ENCODE measurements at regions not wholly inside any gene's neighbourhood (a gene's known extent, or its start where the extent isn't known, plus 50 kb on each side); places are given as distances from the start of the nearest gene placed in this dataset.

GRCh38 chr17:34874478-34874877, 86.8 kb downstream of the CCT6B start:
- Histone ChIP-seq H2AFZ (ENCODE audit: low read length) (no peak overlapping the region), H3K36me3 (replicated peaks in 1 of 2; ENCODE audit: control insufficient read depth in 1 of 2, insufficient read depth in 2 of 2, low read length in 2 of 2) (no peaks in the 10 kb centered on the region), H3K27ac (ENCODE audit: extremely low read length, insufficient read depth, low read length) (no peak overlapping the region), H3K9me3 (ENCODE audit: low read length) (no peaks in the 10 kb centered on the region), H4K20me1 (ENCODE audit: insufficient read depth, low read length) (no peaks in the 10 kb centered on the region), H3K9ac (ENCODE audit: insufficient read depth, low read depth, low read length) (no peak overlapping the region), H3K4me3 (replicated peaks in 1 of 3; ENCODE audit: insufficient read depth in 1 of 3, low read depth in 2 of 3, low read length in 3 of 3) (no peak overlapping the region), H3K4me1 (ENCODE audit: insufficient read depth, low read length) (no peaks in the 10 kb centered on the region), H3K27me3 (ENCODE audit: control insufficient read depth in 1 of 2, insufficient read depth in 2 of 2, low read length in 2 of 2) (no peaks in the 10 kb centered on the region), H3K4me2 (ENCODE audit: low read depth, low read length) (no peak overlapping the region), H3K79me2 (ENCODE audit: insufficient read depth, low read length) (no peaks in the 10 kb centered on the region)
- 0% methylated on average over 1 of the region's 1 CpG for WGBS (ENCODE audit: low lambda C conversion rate)
- in situ Hi-C loops (cut with HindIII; ENCODE audit: extremely low pct_ligation_motif_present, low pct_unique_long_range_greater_than_20kb) (no loop called here), intact Hi-C loops (cut with micrococcal nuclease; ENCODE audit: unreplicated experiment) (no loop called here)
- BruUV-seq (replicated peaks), result no TSS peak
- FAIRE-seq, result no peak
- peak; percentile 98 to 99 for TF ChIP-seq MAFK (conservative IDR thresholded peaks at IDR 0.05 in 1 of 2, IDR thresholded peaks at IDR 0.05 in 1 of 2; ENCODE audit: low read length in 2 of 2)
- TF ChIP-seq ZNF550 (CRISPR knock-in tag; IDR thresholded peaks at IDR 0.05; ENCODE audit: borderline replicate concordance), result no peak
- TF ChIP-seq MAFF (IDR thresholded peaks at IDR 0.05; ENCODE audit: low read depth, low read length), result peak; percentile 99
- TF ChIP-seq ZBTB8A (CRISPR knock-in tag; IDR thresholded peaks at IDR 0.05; ENCODE audit: borderline replicate concordance, low read depth), result no peak
- no peak for TF ChIP-seq ZNF83 (CRISPR knock-in tag; IDR thresholded peaks at IDR 0.05; ENCODE audit: borderline replicate concordance)
- peak; percentile 39; the same call in 1 of the 2 replicates for TF ChIP-seq MAFG (CRISPR knock-in tag; IDR thresholded peaks at IDR 0.05)
- CTCF ChIA-PET (ENCODE audit: low intra/inter-chr PET ratio, low total read pairs), result no interaction called here
- DNase-seq (ENCODE audit: low spot score), result no peak
- ATAC-seq, result no peak
- POLR2A ChIA-PET, result no interaction called here

GRCh38 chr17:34872640-34873039, 88.6 kb downstream of the CCT6B start:
- ChIA-PET POLR2A (no interaction called here), CTCF (ENCODE audit: low intra/inter-chr PET ratio, low total read pairs) (no interaction called here)
- H3K4me1 ChIP-seq (ENCODE audit: insufficient read depth, low read length), result no peaks in the 10 kb centered on the region
- no peak overlapping the region for H3K4me3 ChIP-seq (replicated peaks in 1 of 3; ENCODE audit: insufficient read depth in 1 of 3, low read depth in 2 of 3, low read length in 3 of 3)
- DNase-seq (ENCODE audit: low spot score) (no peak), ATAC-seq (no peak), FAIRE-seq (no peak)
- in situ Hi-C loops (cut with HindIII; ENCODE audit: extremely low pct_ligation_motif_present, low pct_unique_long_range_greater_than_20kb), result no loop called here
- H3K27me3 ChIP-seq (ENCODE audit: control insufficient read depth in 1 of 2, insufficient read depth in 2 of 2, low read length in 2 of 2), result no peaks in the 10 kb centered on the region
- intact Hi-C loops (cut with micrococcal nuclease; ENCODE audit: unreplicated experiment), result no loop called here
- H3K36me3 ChIP-seq (replicated peaks in 1 of 2; ENCODE audit: control insufficient read depth in 1 of 2, insufficient read depth in 2 of 2, low read length in 2 of 2), result no peaks in the 10 kb centered on the region
- H3K9ac ChIP-seq (ENCODE audit: insufficient read depth, low read depth, low read length), result no peak overlapping the region
- H2AFZ ChIP-seq (ENCODE audit: low read length), result no peak overlapping the region
- 18% methylated on average over 2 of the region's 2 CpGs for WGBS (ENCODE audit: low lambda C conversion rate)
- BruUV-seq (replicated peaks), result no TSS peak
- no peaks in the 10 kb centered on the region for H3K79me2 ChIP-seq (ENCODE audit: insufficient read depth, low read length)
- no peak overlapping the region for H3K27ac ChIP-seq (ENCODE audit: extremely low read length, insufficient read depth, low read length)
- no peaks in the 10 kb centered on the region for H4K20me1 ChIP-seq (ENCODE audit: insufficient read depth, low read length)
- no peak for TF ChIP-seq HOXA3 (CRISPR knock-in tag; IDR thresholded peaks at IDR 0.05)
- TF ChIP-seq NRL (CRISPR knock-in tag; IDR thresholded peaks at IDR 0.05; ENCODE audit: borderline replicate concordance), result no peak
- no peak for TF ChIP-seq E2F1 (CRISPR knock-in tag; IDR thresholded peaks at IDR 0.05)
- no peak for TF ChIP-seq NKX3-1 (CRISPR knock-in tag; IDR thresholded peaks at IDR 0.05)
- TF ChIP-seq HNRNPH1 (optimal IDR thresholded peaks at IDR 0.05; ENCODE audit: low read depth, low read length), result no peak
- TF ChIP-seq ZNF597 (CRISPR knock-in tag; IDR thresholded peaks at IDR 0.05), result no peak
- TF ChIP-seq NONO (IDR thresholded peaks at IDR 0.05), result no peak
- no peak for TF ChIP-seq NONO (CRISPR knock-in tag; conservative IDR thresholded peaks at IDR 0.05)
- no peak for TF ChIP-seq EHMT2 (IDR thresholded peaks at IDR 0.05; ENCODE audit: borderline replicate concordance, low read depth, low read length)
- no peak for TF ChIP-seq TAF15 (IDR thresholded peaks at IDR 0.05; ENCODE audit: low read depth, low read length, poor library complexity, severe bottlenecking)
- TF ChIP-seq EEA1 (CRISPR knock-in tag; IDR thresholded peaks at IDR 0.05; ENCODE audit: borderline replicate concordance), result no peak
- no peaks in the 10 kb centered on the region for H3K9me3 ChIP-seq (ENCODE audit: low read length)
- no peak overlapping the region for H3K4me2 ChIP-seq (ENCODE audit: low read depth, low read length)
